HCT116 (cell line): ENCODE measurements at regions not wholly inside any gene's neighbourhood (a gene's known extent, or its start where the extent isn't known, plus 50 kb on each side); places are given as distances from the start of the nearest gene placed in this dataset.

Source experiments
- ATAC-seq: fragments of 200-7000 bp; cut with Tn5 transposase; 2 replicates; pipeline ENCODE4 v1.9.1; 2020; ENCODE audit warnings: mild to moderate bottlenecking, moderate library complexity
- BruUV-seq: library from RNA; stranded (reverse); fragments of 400-500 nt; replicated peaks from 2 replicates; lab custom pipeline; 2021; lab: Mats Ljungman, UMichigan
- CTCF ChIA-PET: fragments of 300-600 bp; sonication (Branson Sonifier 250); formaldehyde crosslinking; loops from one replicate; lab custom pipeline; 2021; ENCODE audit warnings: antibody characterized with exemption; lab: Charles Lee
- POLR2A ChIA-PET: fragments of 300-600, 350-600 bp; sonication (Branson Sonifier 250); formaldehyde crosslinking; loops from one replicate; lab custom pipeline; 2021; ENCODE audit warnings: antibody characterized with exemption; lab: Charles Lee
- RAD21 ChIA-PET, 2 experiments: fragments of 300-600 bp; sonication (Branson Sonifier 250); formaldehyde crosslinking; loops; one replicate each; lab custom pipeline; 2023; ENCODE audit warnings: low total read pairs in 2 of 2; ENCODE audit not compliant: uncharacterized antibody in 2 of 2, unreplicated experiment in 2 of 2, low non-redundant PET in 1 of 2; lab: Charles Lee
- DNase-seq: peaks from one replicate; pipeline ENCODE4 v3.0.0-alpha.2; 2010; ENCODE audit warnings: low read depth, low spot score
- H2AFZ ChIP-seq: fragments of 200-600 bp; shearing (Covaris generic), sonication (generic); 2 replicates; pipeline ENCODE4 v1.6.1; 2017; ENCODE audit warnings: low read depth, mixed run types, mixed read lengths, antibody characterized with exemption, low read length; ENCODE audit not compliant: poor library complexity, severe bottlenecking
- H3K27ac ChIP-seq: 2 replicates; pipeline ENCODE4 v1.5.1; 2012; ENCODE audit warnings: low read depth, low read length
- H3K27me3 ChIP-seq: fragments of 200-600 bp; sonication (generic); 2 replicates; pipeline ENCODE4 v1.6.1; 2016; ENCODE audit warnings: mixed run types, low read length, mixed read lengths; ENCODE audit not compliant: insufficient read depth
- H3K36me3 ChIP-seq, 2 experiments: fragments of 200-500 bp in 1 of 2; fragments of 200-600 bp in 1 of 2; sonication (Bioruptor generic) in 1 of 2; sonication (generic) in 1 of 2; 2 replicates each; pipeline versions ENCODE4 v1.5.1 to v1.6.1; 2014 to 2016; ENCODE audit warnings: low read length in 2 of 2, inconsistent platforms in 1 of 2, mixed read lengths in 1 of 2, mixed run types in 1 of 2; ENCODE audit not compliant: insufficient read depth in 2 of 2, control insufficient read depth in 1 of 2
- H3K4me1 ChIP-seq, 2 experiments: fragments of 200-600 bp in 1 of 2; sonication (generic) in 1 of 2; 2 replicates each; pipeline versions ENCODE4 v1.5.1 to v1.6.1; 2012 to 2017; ENCODE audit warnings: low read length in 2 of 2, inconsistent platforms in 1 of 2, mild to moderate bottlenecking in 1 of 2, mixed read lengths in 1 of 2, mixed run types in 1 of 2, moderate library complexity in 1 of 2; ENCODE audit not compliant: insufficient read depth in 2 of 2, control insufficient read depth in 1 of 2
- H3K4me2 ChIP-seq: fragments of 200-600 bp; sonication (generic); 2 replicates; pipeline ENCODE4 v1.6.1; 2017; ENCODE audit warnings: mixed run types, low read length, mixed read lengths
- H3K4me3 ChIP-seq, 2 experiments: fragments of 200-600 bp in 1 of 2; sonication (generic) in 1 of 2; replicated peaks in 1 of 2; 2 replicates each; pipeline ENCODE4 v1.5.1; 2011 to 2016; ENCODE audit warnings: low read length in 2 of 2, control low read depth in 1 of 2, low read depth in 1 of 2, mild to moderate bottlenecking in 1 of 2, mixed read lengths in 1 of 2, mixed run types in 1 of 2
- H3K79me2 ChIP-seq: fragments of 200-600 bp; sonication (generic); 2 replicates; pipeline ENCODE4 v1.6.1; 2017; ENCODE audit warnings: mild to moderate bottlenecking, mixed run types, low read length, moderate library complexity, mixed read lengths; ENCODE audit not compliant: insufficient read depth
- H3K9ac ChIP-seq: fragments of 200-600 bp; sonication (generic); 2 replicates; pipeline ENCODE4 v1.6.1; 2016; ENCODE audit warnings: low read length, mixed read lengths
- H3K9me2 ChIP-seq: fragments of 200-600 bp; sonication (generic), shearing (Covaris generic); 2 replicates; pipeline ENCODE4 v1.6.1; 2017; ENCODE audit warnings: mixed run types, mild to moderate bottlenecking, moderate library complexity; ENCODE audit not compliant: insufficient read depth
- H3K9me3 ChIP-seq, 2 experiments: fragments of 200-500 bp in 1 of 2; fragments of 200-600 bp in 1 of 2; sonication (Bioruptor generic) in 1 of 2; sonication (generic) in 1 of 2; 2 replicates each; pipeline ENCODE4 v1.6.1; 2014 to 2017; ENCODE audit warnings: low read length in 2 of 2, mixed read lengths in 2 of 2, inconsistent platforms in 1 of 2, low read depth in 1 of 2, mild to moderate bottlenecking in 1 of 2, mixed run types in 1 of 2, moderate library complexity in 1 of 2; ENCODE audit not compliant: control insufficient read depth in 1 of 2, insufficient read depth in 1 of 2
- H4K20me1 ChIP-seq: fragments of 200-600 bp; sonication (generic), shearing (Covaris generic); 2 replicates; pipeline ENCODE4 v1.6.1; 2017; ENCODE audit warnings: mixed run types, mild to moderate bottlenecking, moderate library complexity; ENCODE audit not compliant: insufficient read depth
- EGR1 ChIP-seq: IDR thresholded peaks from 2 replicates; pipeline ENCODE4 v1.6.1; 2012; ENCODE audit warnings: low read depth
- EZH2phosphoT487 ChIP-seq: fragments of 200-600 bp; IDR thresholded peaks from 2 replicates; pipeline ENCODE4 v1.6.1; 2018; ENCODE audit warnings: antibody characterized with exemption, borderline replicate concordance
- POLR2A ChIP-seq: IDR thresholded peaks from 2 replicates; pipeline ENCODE4 v1.7.0; 2011; ENCODE audit warnings: borderline replicate concordance; ENCODE audit not compliant: insufficient read depth, insufficient read length; ENCODE audit errors: extremely low read depth
- RAD21 ChIP-seq: IDR thresholded peaks from 2 replicates; pipeline ENCODE4 v1.6.1; 2012; ENCODE audit warnings: low read depth, mild to moderate bottlenecking
- SIN3A ChIP-seq: IDR thresholded peaks from 2 replicates; pipeline ENCODE4 v1.6.1; 2012; ENCODE audit warnings: low read depth
- SP1 ChIP-seq: IDR thresholded peaks from 2 replicates; pipeline ENCODE4 v1.6.1; 2012; ENCODE audit warnings: low read depth
- SRF ChIP-seq: IDR thresholded peaks from 2 replicates; pipeline ENCODE4 v1.6.1; 2012; ENCODE audit warnings: low read depth
- TCF7L2 ChIP-seq: IDR thresholded peaks from 2 replicates; pipeline ENCODE4 v1.7.0; 2011; ENCODE audit warnings: borderline replicate concordance, inconsistent platforms; ENCODE audit not compliant: insufficient read depth, insufficient read length; ENCODE audit errors: extremely low read depth
- YY1 ChIP-seq: IDR thresholded peaks from 2 replicates; pipeline ENCODE4 v1.6.1; 2011; ENCODE audit warnings: low read length, low read depth, moderate library complexity, mild to moderate bottlenecking; ENCODE audit not compliant: insufficient replicate concordance; ENCODE audit errors: extremely low read depth
- intact Hi-C: fragments of 100-400 bp; cut with micrococcal nuclease; formaldehyde crosslinking; loops from 2 replicates; pipeline ENCODE4 v1.10.0; 2022
- TF ChIP-seq, protein P1 (sequence below): IDR thresholded peaks from 2 replicates; pipeline ENCODE4 v1.6.1; 2012; ENCODE audit warnings: low read depth
- TF ChIP-seq, protein P2 (sequence below): IDR thresholded peaks from 2 replicates; pipeline ENCODE4 v1.6.1; 2012

DNA sequence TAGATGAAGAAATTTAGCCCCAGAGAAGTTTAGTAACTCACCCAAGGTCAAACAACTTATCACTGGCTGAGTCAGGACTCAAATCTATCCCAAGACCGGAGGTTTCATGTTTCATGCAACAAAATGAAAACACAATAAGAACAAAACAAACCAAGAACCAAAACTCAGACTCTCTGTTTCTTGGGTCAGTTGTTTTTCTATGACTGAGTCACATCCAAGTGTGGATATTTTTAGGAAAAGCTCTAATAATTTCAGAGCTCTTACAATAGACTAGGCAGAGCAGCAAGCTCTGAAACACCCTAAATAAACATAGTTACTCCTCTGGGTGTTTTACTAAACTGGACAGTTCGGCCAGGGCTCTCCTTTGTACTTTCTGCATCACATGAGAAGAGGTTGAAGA is 87.6 kb upstream of the PRB2 start:
- POLR2A ChIA-PET, result no interaction called here
- CTCF ChIA-PET, result interaction anchor here (0.9 to 2.0 kb wide), 3 partner anchors 278 to 713 kb away, joined by 3 to 7 read pairs (median 3); no protein-coding TSS in a partner anchor

More for the DNA sequence above, 87.6 kb upstream of the PRB2 start:
- Histone ChIP-seq H3K36me3 (no peaks in the 10 kb centered on the region), H3K9me2 (no peaks in the 10 kb centered on the region), H3K27me3 (peaks cover 36% of the 10 kb centered on the region; the same call in 1 of the 2 replicates), H3K9ac (no peak overlapping the region), H3K27ac (no peak overlapping the region), H3K79me2 (no peaks in the 10 kb centered on the region), H3K9me3 (no peaks in the 10 kb centered on the region), H3K4me3 (no peak overlapping the region), H2AFZ (no peak overlapping the region), H3K4me1 (0 out of 4 replicates have a peak, but pooled peaks cover 0 to 3% of the 10 kb centered on the region in 2 experiments), H3K4me2 (no peak overlapping the region), H4K20me1 (no peaks in the 10 kb centered on the region)
- intact Hi-C loops, result loop anchor here (10.0 kb wide), 2 partner anchors 618 to 1148 kb away; no protein-coding TSS in a partner anchor
- BruUV-seq, result no TSS peak
- DNase-seq (no peak), ATAC-seq (no peak)
- TF ChIP-seq SIN3A (no peak), EZH2phosphoT487 (no peak), EGR1 (no peak), YY1 (no peak), RAD21 (no peak), SRF (no peak), POLR2A (no peak), TCF7L2 (no peak), SP1 (no peak)
- TF ChIP-seq, protein P1, sequence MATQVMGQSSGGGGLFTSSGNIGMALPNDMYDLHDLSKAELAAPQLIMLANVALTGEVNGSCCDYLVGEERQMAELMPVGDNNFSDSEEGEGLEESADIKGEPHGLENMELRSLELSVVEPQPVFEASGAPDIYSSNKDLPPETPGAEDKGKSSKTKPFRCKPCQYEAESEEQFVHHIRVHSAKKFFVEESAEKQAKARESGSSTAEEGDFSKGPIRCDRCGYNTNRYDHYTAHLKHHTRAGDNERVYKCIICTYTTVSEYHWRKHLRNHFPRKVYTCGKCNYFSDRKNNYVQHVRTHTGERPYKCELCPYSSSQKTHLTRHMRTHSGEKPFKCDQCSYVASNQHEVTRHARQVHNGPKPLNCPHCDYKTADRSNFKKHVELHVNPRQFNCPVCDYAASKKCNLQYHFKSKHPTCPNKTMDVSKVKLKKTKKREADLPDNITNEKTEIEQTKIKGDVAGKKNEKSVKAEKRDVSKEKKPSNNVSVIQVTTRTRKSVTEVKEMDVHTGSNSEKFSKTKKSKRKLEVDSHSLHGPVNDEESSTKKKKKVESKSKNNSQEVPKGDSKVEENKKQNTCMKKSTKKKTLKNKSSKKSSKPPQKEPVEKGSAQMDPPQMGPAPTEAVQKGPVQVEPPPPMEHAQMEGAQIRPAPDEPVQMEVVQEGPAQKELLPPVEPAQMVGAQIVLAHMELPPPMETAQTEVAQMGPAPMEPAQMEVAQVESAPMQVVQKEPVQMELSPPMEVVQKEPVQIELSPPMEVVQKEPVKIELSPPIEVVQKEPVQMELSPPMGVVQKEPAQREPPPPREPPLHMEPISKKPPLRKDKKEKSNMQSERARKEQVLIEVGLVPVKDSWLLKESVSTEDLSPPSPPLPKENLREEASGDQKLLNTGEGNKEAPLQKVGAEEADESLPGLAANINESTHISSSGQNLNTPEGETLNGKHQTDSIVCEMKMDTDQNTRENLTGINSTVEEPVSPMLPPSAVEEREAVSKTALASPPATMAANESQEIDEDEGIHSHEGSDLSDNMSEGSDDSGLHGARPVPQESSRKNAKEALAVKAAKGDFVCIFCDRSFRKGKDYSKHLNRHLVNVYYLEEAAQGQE, result no peak
- TF ChIP-seq, protein P2, sequence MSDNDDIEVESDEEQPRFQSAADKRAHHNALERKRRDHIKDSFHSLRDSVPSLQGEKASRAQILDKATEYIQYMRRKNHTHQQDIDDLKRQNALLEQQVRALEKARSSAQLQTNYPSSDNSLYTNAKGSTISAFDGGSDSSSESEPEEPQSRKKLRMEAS, result no peak
- RAD21 ChIA-PET, result no interaction called here
